H1 (cell line): ENCODE measurements at regions not wholly inside any gene's neighbourhood (a gene's known extent, or its start where the extent isn't known, plus 50 kb on each side); places are given as distances from the start of the nearest gene placed in this dataset.

ENCODE experiments used
- CTCF ChIA-PET: fragments of 300-600 bp; sonication (Branson Sonifier 250); formaldehyde crosslinking; loops from one replicate; lab custom pipeline; 2021; ENCODE audit not compliant: partially characterized antibody; lab: Charles Lee
- POLR2A ChIA-PET: fragments of 300-600 bp; sonication (Branson Sonifier 250); formaldehyde crosslinking; loops from one replicate; lab custom pipeline; 2021; ENCODE audit warnings: inconsistent platforms; ENCODE audit not compliant: partially characterized antibody; lab: Charles Lee
- DNase-seq, 2 experiments: peaks; one replicate each; pipeline versions ENCODE4 v3.0.0 to v3.0.0-alpha.2; 2010 to 2022; ENCODE audit warnings: low spot score in 2 of 2, low read depth in 1 of 2, mixed read lengths in 1 of 2
- FAIRE-seq: peaks from 2 replicates; lab custom pipeline; 2011; peaks lifted over from hg19 to GRCh38; lab: Jason Lieb, UNC
- H2AFZ ChIP-seq: 2 replicates; pipeline ENCODE4 v1.8.1; 2012; ENCODE audit warnings: low read length, inconsistent platforms
- H2AK5ac ChIP-seq: 2 replicates; pipeline ENCODE4 v1.6.1; 2013; ENCODE audit warnings: low read depth, low read length
- H2BK120ac ChIP-seq: replicated peaks from 2 replicates; pipeline ENCODE3; 2013; ENCODE audit warnings: low read depth, low read length, inconsistent platforms
- H2BK12ac ChIP-seq: 2 replicates; pipeline ENCODE4 v1.6.1; 2013; ENCODE audit warnings: low read depth, low read length
- H2BK15ac ChIP-seq: 2 replicates; pipeline ENCODE4 v1.6.1; 2013; ENCODE audit warnings: low read length
- H2BK20ac ChIP-seq: 2 replicates; pipeline ENCODE4 v1.6.1; 2013; ENCODE audit warnings: low read length
- H2BK5ac ChIP-seq: 2 replicates; pipeline ENCODE4 v1.6.1; 2013; ENCODE audit warnings: low read depth, low read length
- H3K14ac ChIP-seq: 2 replicates; pipeline ENCODE4 v1.6.1; 2013; ENCODE audit warnings: inconsistent platforms; ENCODE audit not compliant: insufficient read length
- H3K18ac ChIP-seq: 2 replicates; pipeline ENCODE4 v1.6.1; 2013; ENCODE audit warnings: low read length; ENCODE audit errors: extremely low read depth
- H3K23ac ChIP-seq: 2 replicates; pipeline ENCODE4 v1.6.1; 2013; ENCODE audit warnings: inconsistent platforms; ENCODE audit not compliant: insufficient read length
- H3K23me2 ChIP-seq: 2 replicates; pipeline ENCODE4 v1.6.1; 2013; ENCODE audit warnings: low read depth, low read length
- H3K27ac ChIP-seq: 2 replicates; pipeline ENCODE4 v1.6.1; 2011; ENCODE audit warnings: low read depth, low read length, inconsistent platforms
- H3K27me3 ChIP-seq, 4 experiments: replicated peaks in 1 of 4; 1 replicate in 1 of 4; 2 replicates in 3 of 4; pipeline versions ENCODE4 v1.6.1 to v1.8.1; 2011 to 2013; ENCODE audit warnings: low read length in 3 of 4, mild to moderate bottlenecking in 3 of 4, inconsistent platforms in 2 of 4, mixed read lengths in 2 of 4, moderate library complexity in 1 of 4; ENCODE audit not compliant: control insufficient read depth in 3 of 4, insufficient read depth in 3 of 4; ENCODE audit errors: extremely low read depth in 1 of 4
- H3K36me3 ChIP-seq, 4 experiments: 2 replicates each; pipeline versions ENCODE4 v1.6.1 to v1.8.1; 2011 to 2013; ENCODE audit warnings: mild to moderate bottlenecking in 4 of 4, low read length in 3 of 4, moderate library complexity in 2 of 4, control low read depth in 1 of 4, inconsistent platforms in 1 of 4; ENCODE audit not compliant: insufficient read depth in 4 of 4, control insufficient read depth in 2 of 4
- H3K4ac ChIP-seq: replicated peaks from 2 replicates; pipeline ENCODE3; 2013; ENCODE audit warnings: low read length, low read depth, mixed read lengths, inconsistent platforms; ENCODE audit not compliant: insufficient read length
- H3K4me1 ChIP-seq, 4 experiments: replicated peaks in 1 of 4; 1 replicate in 1 of 4; 2 replicates in 3 of 4; pipeline versions ENCODE4 v1.6.1 to v1.8.1; 2011 to 2013; ENCODE audit warnings: low read length in 3 of 4, inconsistent platforms in 2 of 4, mixed read lengths in 1 of 4; ENCODE audit not compliant: insufficient read depth in 4 of 4, control insufficient read depth in 3 of 4
- H3K4me2 ChIP-seq, 2 experiments: 2 replicates each; pipeline versions ENCODE4 v1.6.1 to v1.8.1; 2011 to 2013; ENCODE audit warnings: low read depth in 2 of 2, low read length in 2 of 2, control low read depth in 1 of 2, inconsistent platforms in 1 of 2, mild to moderate bottlenecking in 1 of 2; ENCODE audit not compliant: insufficient read depth in 1 of 2
- H3K4me3 ChIP-seq, 4 experiments: fragments of 200-600, 300-600 bp in 1 of 4; sonication (generic), shearing (Covaris generic), sonication (Bioruptor Twin) in 1 of 4; 2 replicates each; pipeline versions ENCODE4 v1.5.1 to v1.8.1; 2011 to 2016; ENCODE audit warnings: low read length in 4 of 4, low read depth in 3 of 4, control low read depth in 2 of 4, inconsistent platforms in 2 of 4, mild to moderate bottlenecking in 2 of 4, mixed read lengths in 1 of 4, moderate library complexity in 1 of 4; ENCODE audit not compliant: insufficient read depth in 2 of 4; ENCODE audit errors: extremely low read depth in 1 of 4
- H3K56ac ChIP-seq: replicated peaks from 2 replicates; pipeline ENCODE3; 2013; ENCODE audit warnings: low read depth, mild to moderate bottlenecking, mixed read lengths, low read length, inconsistent platforms; ENCODE audit not compliant: insufficient read length
- H3K79me1 ChIP-seq: 2 replicates; pipeline ENCODE4 v1.6.1; 2013; ENCODE audit warnings: low read depth, low read length, control low read depth
- H3K79me2 ChIP-seq, 2 experiments: 2 replicates each; pipeline versions ENCODE4 v1.6.1 to v1.8.1; 2012 to 2013; ENCODE audit warnings: low read length in 2 of 2, mild to moderate bottlenecking in 2 of 2, inconsistent platforms in 1 of 2; ENCODE audit not compliant: insufficient read depth in 2 of 2, control insufficient read depth in 1 of 2
- H3K9ac ChIP-seq, 4 experiments: replicated peaks in 1 of 4; 1 replicate in 1 of 4; 2 replicates in 3 of 4; pipeline versions ENCODE4 v1.6.1 to v1.8.1; 2011 to 2013; ENCODE audit warnings: low read depth in 3 of 4, low read length in 3 of 4, control low read depth in 2 of 4, mild to moderate bottlenecking in 2 of 4, moderate library complexity in 2 of 4, inconsistent platforms in 1 of 4; ENCODE audit errors: extremely low read depth in 1 of 4
- H3K9me3 ChIP-seq, 2 experiments: 2 replicates each; pipeline versions ENCODE4 v1.6.1 to v1.8.1; 2012 to 2013; ENCODE audit warnings: mild to moderate bottlenecking in 2 of 2, moderate library complexity in 2 of 2, control low read depth in 1 of 2, inconsistent platforms in 1 of 2, low read depth in 1 of 2, low read length in 1 of 2, mixed read lengths in 1 of 2; ENCODE audit not compliant: insufficient read depth in 2 of 2
- H4K20me1 ChIP-seq, 2 experiments: replicated peaks in 1 of 2; 2 replicates each; pipeline versions ENCODE3 to v1.8.1; 2011 to 2013; ENCODE audit warnings: inconsistent platforms in 2 of 2, low read length in 2 of 2, mild to moderate bottlenecking in 1 of 2; ENCODE audit not compliant: insufficient read depth in 2 of 2, control insufficient read depth in 1 of 2
- H4K5ac ChIP-seq: 2 replicates; pipeline ENCODE4 v1.6.1; 2013; ENCODE audit warnings: low read length, low read depth, mixed read lengths, inconsistent platforms; ENCODE audit not compliant: insufficient read length
- H4K8ac ChIP-seq: 2 replicates; pipeline ENCODE4 v1.8.0; 2013; ENCODE audit warnings: mild to moderate bottlenecking, moderate library complexity, low read length, inconsistent platforms; ENCODE audit not compliant: insufficient read depth; ENCODE audit errors: extremely low read depth
- H4K91ac ChIP-seq: replicated peaks from 2 replicates; pipeline ENCODE3; 2013; ENCODE audit warnings: low read length, mixed read lengths, inconsistent platforms; ENCODE audit not compliant: insufficient read length
- CBX5 ChIP-seq: fragments of 300-800, 300-1000 bp; sonication (generic); IDR thresholded peaks from 2 replicates; pipeline ENCODE4 v1.7.1; 2016; ENCODE audit warnings: antibody characterized with exemption, low read length, low read depth
- GABPA ChIP-seq: IDR thresholded peaks from 2 replicates; pipeline ENCODE4 v1.6.1; 2011; ENCODE audit warnings: mild to moderate bottlenecking, low read length, moderate library complexity, borderline replicate concordance; ENCODE audit not compliant: insufficient read depth
- RFX5 ChIP-seq: IDR thresholded peaks from 2 replicates; pipeline ENCODE4 v1.6.1; 2011; ENCODE audit warnings: low read depth, low read length, improper control_type of control experiment, borderline replicate concordance
- WGBS, 2 experiments: shearing (Covaris generic) in 1 of 2; methylation state at CpG; one replicate each; pipeline versions ENCODE4 v1.1.6 to v1.1.7; 2013 to 2015; ENCODE audit warnings: low lambda C conversion rate in 2 of 2, mixed read lengths in 2 of 2, inconsistent platforms in 1 of 2, low coverage in 1 of 2, missing lambda C conversion rate in 1 of 2; ENCODE audit not compliant: insufficient replicate concordance in 2 of 2, insufficient coverage in 1 of 2, insufficient read length in 1 of 2; ENCODE audit errors: extremely low coverage in 1 of 2, missing lambda C conversion rate in 1 of 2; 5-methylcytosine and 5-hydroxymethylcytosine counted together
- TF ChIP-seq, protein P1 (sequence below): IDR thresholded peaks from 2 replicates; pipeline ENCODE4 v1.6.1; 2012; ENCODE audit warnings: inconsistent platforms

GRCh38 chr10:29949411-29950011 lies 109.9 kb downstream of the JCAD start:
- H2BK20ac ChIP-seq = no peak overlapping the region
- no peak overlapping the region for H3K14ac ChIP-seq
- H2BK120ac ChIP-seq = no peak overlapping the region
- no peak overlapping the region for H3K4me2 ChIP-seq
- POLR2A ChIA-PET = interaction anchor here (0.7 kb wide), 1 partner anchor 17 kb away, joined by 3 read pairs; no protein-coding TSS in a partner anchor
- no peak overlapping the region for H3K4me3 ChIP-seq
- H4K91ac ChIP-seq = no peak overlapping the region
- H3K9ac ChIP-seq = no peak overlapping the region
- no peak overlapping the region for H3K18ac ChIP-seq
- H2AFZ ChIP-seq = no peak overlapping the region
- no peaks in the 10 kb centered on the region for H3K36me3 ChIP-seq
- no peak overlapping the region for H3K23ac ChIP-seq
- no peak overlapping the region for H3K27ac ChIP-seq
- H3K4me1 ChIP-seq = peaks cover 3 to 9% (median 4%) of the 10 kb centered on the region in 4 experiments; a peak in 5 of 7 replicates
- no peak for DNase-seq
- CTCF ChIA-PET = interaction anchor here (0.6 to 0.7 kb wide), 4 partner anchors 291 to 477 kb away, joined by 3 read pairs; no protein-coding TSS in a partner anchor
- no peak overlapping the region for H2AK5ac ChIP-seq
- no peaks in the 10 kb centered on the region for H3K23me2 ChIP-seq
- H3K27me3 ChIP-seq = no peaks in the 10 kb centered on the region
- no peak overlapping the region for H2BK12ac ChIP-seq
- H3K9me3 ChIP-seq = no peaks in the 10 kb centered on the region
- no peaks in the 10 kb centered on the region for H3K79me2 ChIP-seq
- no peak overlapping the region for H2BK15ac ChIP-seq
- H3K79me1 ChIP-seq = no peaks in the 10 kb centered on the region
- no peak overlapping the region for H3K4ac ChIP-seq
- H4K5ac ChIP-seq = no peak overlapping the region
- H3K56ac ChIP-seq = no peak overlapping the region
- WGBS, 2 experiments = 83 to 100% methylated on average over 1 to 5 of the region's 5 CpGs
- no peak for FAIRE-seq
- H2BK5ac ChIP-seq = no peak overlapping the region
- no peak overlapping the region for H4K8ac ChIP-seq
- H4K20me1 ChIP-seq = no peaks in the 10 kb centered on the region
- TF ChIP-seq GABPA (no peak), RFX5 (no peak), CBX5 (no peak)
- TF ChIP-seq, protein P1, sequence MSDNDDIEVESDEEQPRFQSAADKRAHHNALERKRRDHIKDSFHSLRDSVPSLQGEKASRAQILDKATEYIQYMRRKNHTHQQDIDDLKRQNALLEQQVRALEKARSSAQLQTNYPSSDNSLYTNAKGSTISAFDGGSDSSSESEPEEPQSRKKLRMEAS = no peak
